ENCODE measurements at regions not wholly inside any gene's neighbourhood (a gene's known extent, or its start where the extent isn't known, plus 50 kb on each side); places are given as distances from the start of the nearest gene placed in this dataset.

- H3K4me1 ChIP-seq: no peaks in the 10 kb centered on the region
- H3K36me3 ChIP-seq: no peaks in the 10 kb centered on the region
- no peaks in the 10 kb centered on the region for H3K9me3 ChIP-seq
- no peak overlapping the region for H3K4me3 ChIP-seq (replicated peaks in 1 of 3)
- 88 to 89% methylated on average over 2 of the region's 2 CpGs for WGBS, 2 donors
- H3K27ac ChIP-seq: no peak overlapping the region
- DNase-seq: no peak
- H3K27me3 ChIP-seq: no peaks in the 10 kb centered on the region
- TF ChIP-seq CTCF (IDR thresholded peaks at IDR 0.05): no peak
- TF ChIP-seq POLR2A (IDR thresholded peaks at IDR 0.05): no peak
- intact Hi-C loops (cut with DNase I): no loop called here
Observed at GRCh38 chr4:178148106-178148505, 705.9 kb upstream of the AGA start.

GRCh38 chr4:178165251-178165950 is 723.2 kb upstream of the AGA start:
- no peaks in the 10 kb centered on the region for H3K27me3 ChIP-seq
- H3K4me3 ChIP-seq (replicated peaks in 1 of 3): no peak overlapping the region
- H3K9me3 ChIP-seq: no peaks in the 10 kb centered on the region
- intact Hi-C loops (cut with DNase I): no loop called here
- H3K27ac ChIP-seq: no peak overlapping the region
- no peaks in the 10 kb centered on the region for H3K4me1 ChIP-seq
- TF ChIP-seq POLR2A (IDR thresholded peaks at IDR 0.05) (no peak), CTCF (IDR thresholded peaks at IDR 0.05) (no peak)
- 76 to 78% methylated on average over 11 of the region's 11 CpGs for WGBS, 2 donors
- no peak for DNase-seq
- H3K36me3 ChIP-seq: no peaks in the 10 kb centered on the region

- TF ChIP-seq CTCF (IDR thresholded peaks at IDR 0.05): no peak
- no peak for TF ChIP-seq POLR2A (IDR thresholded peaks at IDR 0.05)
- Histone ChIP-seq H3K27me3 (no peaks in the 10 kb centered on the region), H3K27ac (no peak overlapping the region), H3K36me3 (no peaks in the 10 kb centered on the region), H3K9me3 (no peaks in the 10 kb centered on the region), H3K4me1 (no peaks in the 10 kb centered on the region), H3K4me3 (replicated peaks in 1 of 3) (no peak overlapping the region)
- intact Hi-C loops (cut with DNase I): no loop called here
- WGBS, 2 donors: 69 to 75% methylated on average over 5 of the region's 5 CpGs
- no peak for DNase-seq
Observed at GRCh38 chr4:178165951-178166308, 723.7 kb upstream of the AGA start.

- 79 to 86% methylated on average over 6 of the region's 6 CpGs for WGBS, 2 donors
- no peaks in the 10 kb centered on the region for H3K4me1 ChIP-seq
- H3K36me3 ChIP-seq: no peaks in the 10 kb centered on the region
- no peaks in the 10 kb centered on the region for H3K27me3 ChIP-seq
- H3K27ac ChIP-seq: no peak overlapping the region
- H3K9me3 ChIP-seq: no peaks in the 10 kb centered on the region
- intact Hi-C loops (cut with DNase I): no loop called here
- TF ChIP-seq CTCF (IDR thresholded peaks at IDR 0.05) (no peak), POLR2A (IDR thresholded peaks at IDR 0.05) (no peak)
- H3K4me3 ChIP-seq (replicated peaks in 1 of 3): no peak overlapping the region
- DNase-seq: no peak
Observed at GRCh38 chr4:178173771-178174170, 731.5 kb upstream of the AGA start.

- TF ChIP-seq CTCF (IDR thresholded peaks at IDR 0.05) (no peak), POLR2A (IDR thresholded peaks at IDR 0.05) (no peak)
- intact Hi-C loops (cut with DNase I): no loop called here
- Histone ChIP-seq H3K4me1 (no peaks in the 10 kb centered on the region), H3K36me3 (no peaks in the 10 kb centered on the region), H3K27ac (no peak overlapping the region), H3K9me3 (no peaks in the 10 kb centered on the region), H3K27me3 (no peaks in the 10 kb centered on the region), H3K4me3 (replicated peaks in 1 of 3) (no peak overlapping the region)
- WGBS, 2 donors: 82 to 84% methylated on average over 2 of the region's 2 CpGs
- DNase-seq: no peak
Observed at GRCh38 chr4:178174756-178175155, 732.5 kb upstream of the AGA start.
